GM23338 (cell line): ENCODE measurements at regions not wholly inside any gene's neighbourhood (a gene's known extent, or its start where the extent isn't known, plus 50 kb on each side); places are given as distances from the start of the nearest gene placed in this dataset.

Experiments used
- ATAC-seq: fragments of 200-7000 bp; cut with Tn5 transposase; 3 replicates; pipeline ENCODE4 v1.9.1; 2020
- DNase-seq: peaks from one replicate; pipeline ENCODE4 v3.0.0-alpha.2; 2015; ENCODE audit warnings: low spot score
- H2AFZ ChIP-seq: fragments of 200-600 bp; sonication (generic); 2 replicates; pipeline ENCODE4 v1.8.0; 2016; ENCODE audit warnings: antibody characterized with exemption, mild to moderate bottlenecking, moderate library complexity
- H3F3A ChIP-seq: fragments of 200-600 bp; sonication (generic); replicated peaks from 2 replicates; pipeline ENCODE4 v1.8.0; 2017; ENCODE audit warnings: antibody characterized with exemption, mixed run types, low read depth
- H3K27ac ChIP-seq: fragments of 200-600 bp; sonication (generic); 2 replicates; pipeline ENCODE4 v1.6.1; 2016; ENCODE audit warnings: low read depth
- H3K27me3 ChIP-seq: fragments of 200-600 bp; sonication (generic); 2 replicates; pipeline ENCODE4 v1.8.0; 2016; ENCODE audit warnings: mild to moderate bottlenecking, mixed run types, moderate library complexity; ENCODE audit not compliant: insufficient read depth
- H3K36me3 ChIP-seq: fragments of 200-600 bp; sonication (generic); 2 replicates; pipeline ENCODE4 v1.8.0; 2016; ENCODE audit warnings: mild to moderate bottlenecking; ENCODE audit not compliant: insufficient read depth
- H3K4me1 ChIP-seq: fragments of 200-600 bp; sonication (generic); 2 replicates; pipeline ENCODE4 v1.8.0; 2016; ENCODE audit warnings: mild to moderate bottlenecking, moderate library complexity; ENCODE audit not compliant: insufficient read depth
- H3K4me2 ChIP-seq: fragments of 200-600 bp; sonication (generic); 2 replicates; pipeline ENCODE4 v1.7.1; 2017; ENCODE audit warnings: mixed run types
- H3K4me3 ChIP-seq: fragments of 200-600 bp; sonication (generic); 2 replicates; pipeline ENCODE4 v1.6.1; 2016; ENCODE audit warnings: mixed run types
- H3K79me2 ChIP-seq: fragments of 200-600 bp; sonication (generic); replicated peaks from 2 replicates; pipeline ENCODE4 v1.8.0; 2017; ENCODE audit warnings: mild to moderate bottlenecking; ENCODE audit not compliant: insufficient read depth
- H3K9me2 ChIP-seq: fragments of 200-600 bp; sonication (generic); 2 replicates; pipeline ENCODE4 v1.8.0; 2017; ENCODE audit not compliant: insufficient read depth
- H4K20me1 ChIP-seq: fragments of 200-600 bp; sonication (generic); replicated peaks from 2 replicates; pipeline ENCODE4 v1.8.0; 2017; ENCODE audit warnings: mild to moderate bottlenecking; ENCODE audit not compliant: insufficient read depth
- H3K27ac Mint-ChIP-seq: 2 replicates; pipeline ENCODE4 v1.8.0; 2020; ENCODE audit warnings: inconsistent platforms, mild to moderate bottlenecking, moderate library complexity, mixed read lengths
- H3K27me3 Mint-ChIP-seq: 3 replicates; pipeline ENCODE4 v1.8.0; 2022; ENCODE audit warnings: low read depth, mild to moderate bottlenecking, moderate library complexity, mixed read lengths, inconsistent platforms; ENCODE audit not compliant: insufficient read depth, poor library complexity
- H3K36me3 Mint-ChIP-seq: 3 replicates; pipeline ENCODE4 v1.8.0; 2021; ENCODE audit warnings: low read depth, mild to moderate bottlenecking, inconsistent platforms, moderate library complexity, mixed read lengths
- H3K4me1 Mint-ChIP-seq: 3 replicates; pipeline ENCODE4 v1.8.0; 2020; ENCODE audit warnings: mild to moderate bottlenecking, inconsistent platforms, mixed read lengths
- H3K4me3 Mint-ChIP-seq: 3 replicates; pipeline ENCODE4 v1.8.0; 2021; ENCODE audit warnings: moderate library complexity, mild to moderate bottlenecking, inconsistent platforms, mixed read lengths
- H3K9me3 Mint-ChIP-seq: 3 replicates; pipeline ENCODE4 v1.8.0; 2020; ENCODE audit warnings: moderate library complexity, mild to moderate bottlenecking, inconsistent platforms, mixed read lengths
- EZH2 ChIP-seq: fragments of 200-600 bp; sonication (generic); IDR thresholded peaks from one replicate; pipeline ENCODE4 v1.8.0; 2017; ENCODE audit warnings: antibody characterized with exemption, mild to moderate bottlenecking, low read depth; ENCODE audit not compliant: unreplicated experiment
- EZH2phosphoT487 ChIP-seq: fragments of 200-600 bp; sonication (generic); IDR thresholded peaks from one replicate; pipeline ENCODE4 v1.8.1; 2018; ENCODE audit warnings: antibody characterized with exemption; ENCODE audit not compliant: unreplicated experiment
- JUNB ChIP-seq: IDR thresholded peaks from one replicate; pipeline ENCODE4 v1.6.1; 2016; ENCODE audit warnings: antibody characterized with exemption; ENCODE audit not compliant: unreplicated experiment
- NANOG ChIP-seq: IDR thresholded peaks from 2 replicates; pipeline ENCODE4 v1.6.1; 2016; ENCODE audit warnings: antibody characterized with exemption, borderline replicate concordance
- POLR2AphosphoS5 ChIP-seq: IDR thresholded peaks from 2 replicates; pipeline ENCODE4 v1.6.1; 2016; ENCODE audit warnings: antibody characterized with exemption, low read depth
- STAT1 ChIP-seq: IDR thresholded peaks from one replicate; pipeline ENCODE4 v1.6.1; 2016; ENCODE audit warnings: antibody characterized with exemption; ENCODE audit not compliant: unreplicated experiment
- ZNF114 ChIP-seq: fragments of 250-450 bp; sonication (Bioruptor Pico); IDR thresholded peaks from 2 replicates; pipeline ENCODE4 v1.5.0; 2020; ENCODE audit warnings: mild to moderate bottlenecking, moderate library complexity
- ZNF331 ChIP-seq: fragments of 250-450 bp; sonication (Bioruptor Pico); IDR thresholded peaks from 2 replicates; pipeline ENCODE4 v1.5.0; 2020; ENCODE audit warnings: low read depth, mild to moderate bottlenecking, moderate library complexity
- TF ChIP-seq, protein P1 (sequence below): IDR thresholded peaks from one replicate; pipeline ENCODE4 v1.6.1; 2018; ENCODE audit warnings: antibody characterized with exemption; ENCODE audit not compliant: unreplicated experiment
- TF ChIP-seq, protein P2 (sequence below): IDR thresholded peaks from 2 replicates; pipeline ENCODE4 v1.6.1; 2016; ENCODE audit warnings: antibody characterized with exemption

DNA sequence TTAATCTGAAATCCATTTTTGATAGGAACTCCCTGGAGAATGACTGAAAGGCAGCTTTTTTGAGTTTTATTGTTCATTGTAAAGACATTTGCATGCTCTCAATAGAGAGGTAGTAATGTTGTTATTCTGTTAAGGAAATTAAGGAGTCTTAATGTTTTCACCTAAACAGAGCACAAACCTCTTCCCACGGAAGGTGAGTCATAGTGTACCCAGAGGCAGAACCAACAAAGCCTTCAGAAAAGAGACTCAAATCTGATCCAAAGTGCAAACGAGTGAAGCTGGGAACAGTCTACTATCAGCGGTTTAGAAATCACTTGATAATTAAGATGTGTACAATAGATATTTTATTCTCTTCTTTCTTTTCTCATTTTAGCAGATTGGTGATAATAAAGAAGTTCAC is 470.5 kb downstream of the PLK2 start (continued):
- TF ChIP-seq, protein P1, sequence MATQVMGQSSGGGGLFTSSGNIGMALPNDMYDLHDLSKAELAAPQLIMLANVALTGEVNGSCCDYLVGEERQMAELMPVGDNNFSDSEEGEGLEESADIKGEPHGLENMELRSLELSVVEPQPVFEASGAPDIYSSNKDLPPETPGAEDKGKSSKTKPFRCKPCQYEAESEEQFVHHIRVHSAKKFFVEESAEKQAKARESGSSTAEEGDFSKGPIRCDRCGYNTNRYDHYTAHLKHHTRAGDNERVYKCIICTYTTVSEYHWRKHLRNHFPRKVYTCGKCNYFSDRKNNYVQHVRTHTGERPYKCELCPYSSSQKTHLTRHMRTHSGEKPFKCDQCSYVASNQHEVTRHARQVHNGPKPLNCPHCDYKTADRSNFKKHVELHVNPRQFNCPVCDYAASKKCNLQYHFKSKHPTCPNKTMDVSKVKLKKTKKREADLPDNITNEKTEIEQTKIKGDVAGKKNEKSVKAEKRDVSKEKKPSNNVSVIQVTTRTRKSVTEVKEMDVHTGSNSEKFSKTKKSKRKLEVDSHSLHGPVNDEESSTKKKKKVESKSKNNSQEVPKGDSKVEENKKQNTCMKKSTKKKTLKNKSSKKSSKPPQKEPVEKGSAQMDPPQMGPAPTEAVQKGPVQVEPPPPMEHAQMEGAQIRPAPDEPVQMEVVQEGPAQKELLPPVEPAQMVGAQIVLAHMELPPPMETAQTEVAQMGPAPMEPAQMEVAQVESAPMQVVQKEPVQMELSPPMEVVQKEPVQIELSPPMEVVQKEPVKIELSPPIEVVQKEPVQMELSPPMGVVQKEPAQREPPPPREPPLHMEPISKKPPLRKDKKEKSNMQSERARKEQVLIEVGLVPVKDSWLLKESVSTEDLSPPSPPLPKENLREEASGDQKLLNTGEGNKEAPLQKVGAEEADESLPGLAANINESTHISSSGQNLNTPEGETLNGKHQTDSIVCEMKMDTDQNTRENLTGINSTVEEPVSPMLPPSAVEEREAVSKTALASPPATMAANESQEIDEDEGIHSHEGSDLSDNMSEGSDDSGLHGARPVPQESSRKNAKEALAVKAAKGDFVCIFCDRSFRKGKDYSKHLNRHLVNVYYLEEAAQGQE = no peak
- TF ChIP-seq, protein P2, sequence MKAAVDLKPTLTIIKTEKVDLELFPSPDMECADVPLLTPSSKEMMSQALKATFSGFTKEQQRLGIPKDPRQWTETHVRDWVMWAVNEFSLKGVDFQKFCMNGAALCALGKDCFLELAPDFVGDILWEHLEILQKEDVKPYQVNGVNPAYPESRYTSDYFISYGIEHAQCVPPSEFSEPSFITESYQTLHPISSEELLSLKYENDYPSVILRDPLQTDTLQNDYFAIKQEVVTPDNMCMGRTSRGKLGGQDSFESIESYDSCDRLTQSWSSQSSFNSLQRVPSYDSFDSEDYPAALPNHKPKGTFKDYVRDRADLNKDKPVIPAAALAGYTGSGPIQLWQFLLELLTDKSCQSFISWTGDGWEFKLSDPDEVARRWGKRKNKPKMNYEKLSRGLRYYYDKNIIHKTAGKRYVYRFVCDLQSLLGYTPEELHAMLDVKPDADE = no peak
- TF ChIP-seq STAT1 = no peak
- no peak for TF ChIP-seq ZNF114 (CRISPR knock-in tag)
- TF ChIP-seq ZNF331 (CRISPR knock-in tag) = no peak
- no peak for TF ChIP-seq NANOG
- TF ChIP-seq EZH2 = no peak
- TF ChIP-seq JUNB = no peak
- no peak for TF ChIP-seq EZH2phosphoT487
- no peak for TF ChIP-seq POLR2AphosphoS5

DNA sequence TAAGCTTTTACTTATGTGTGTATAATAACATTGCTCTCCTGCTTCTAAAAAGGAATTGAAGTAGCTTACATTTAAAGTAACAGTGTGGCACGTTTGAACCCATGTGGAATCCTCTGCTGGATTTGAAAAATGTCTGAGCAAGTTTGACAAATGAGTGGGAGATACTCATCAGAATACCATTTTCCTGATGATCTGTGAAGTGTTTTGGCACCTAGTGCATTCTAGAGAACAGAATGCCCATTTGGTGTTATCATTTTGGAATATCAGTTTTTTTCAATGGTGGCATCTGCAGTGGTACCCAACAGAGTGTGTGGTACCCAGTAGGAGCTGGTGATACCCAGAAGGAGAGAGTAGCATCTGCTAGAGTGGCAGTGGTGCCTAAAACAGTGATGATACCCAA is 471.1 kb downstream of the PLK2 start:
- no peak overlapping the region for H3K4me3 Mint-ChIP-seq
- no peak for DNase-seq
- no peaks in the 10 kb centered on the region for H3K9me2 ChIP-seq
- H3F3A ChIP-seq = no peaks in the 10 kb centered on the region
- H3K79me2 ChIP-seq = no peaks in the 10 kb centered on the region
- H3K4me1 Mint-ChIP-seq = no peaks in the 10 kb centered on the region; the same call in 2 of the 3 replicates
- no peak overlapping the region for H3K27ac Mint-ChIP-seq
- no peaks in the 10 kb centered on the region for H3K27me3 Mint-ChIP-seq
- no peak overlapping the region for H3K27ac ChIP-seq
- H3K4me2 ChIP-seq = no peak overlapping the region
- no peaks in the 10 kb centered on the region for H3K36me3 Mint-ChIP-seq
- H3K4me3 ChIP-seq = no peak overlapping the region
- no peak for ATAC-seq
- H3K9me3 Mint-ChIP-seq = no peaks in the 10 kb centered on the region
- no peaks in the 10 kb centered on the region for H4K20me1 ChIP-seq
- H2AFZ ChIP-seq = no peak overlapping the region
- H3K36me3 ChIP-seq = no peaks in the 10 kb centered on the region
- no peaks in the 10 kb centered on the region for H3K4me1 ChIP-seq
- no peaks in the 10 kb centered on the region for H3K27me3 ChIP-seq
- no peak for TF ChIP-seq NANOG
- no peak for TF ChIP-seq ZNF331 (CRISPR knock-in tag)
- no peak for TF ChIP-seq JUNB
- no peak for TF ChIP-seq POLR2AphosphoS5
- TF ChIP-seq ZNF114 (CRISPR knock-in tag) = no peak
- TF ChIP-seq EZH2phosphoT487 = no peak
- TF ChIP-seq EZH2 = no peak
- TF ChIP-seq, protein P1 = no peak
